OCI-LY1 (cell line): ENCODE measurements at regions not wholly inside any gene's neighbourhood (a gene's known extent, or its start where the extent isn't known, plus 50 kb on each side); places are given as distances from the start of the nearest gene placed in this dataset.

ENCODE experiments used
- EZH2 ChIP-seq: fragments of 200-600 bp; sonication (generic), shearing (Covaris generic); IDR thresholded peaks from 2 replicates; pipeline ENCODE4 v1.8.0; 2017; ENCODE audit warnings: borderline replicate concordance, mixed run types, mild to moderate bottlenecking, antibody characterized with exemption, low read length, moderate library complexity, mixed read lengths
- TF ChIP-seq, protein P1 (sequence below): fragments of 200-600 bp; sonication (generic), shearing (Covaris generic); IDR thresholded peaks from 2 replicates; pipeline ENCODE4 v1.5.1; 2017; ENCODE audit warnings: mild to moderate bottlenecking, antibody characterized with exemption, low read length, moderate library complexity, mixed read lengths

DNA sequence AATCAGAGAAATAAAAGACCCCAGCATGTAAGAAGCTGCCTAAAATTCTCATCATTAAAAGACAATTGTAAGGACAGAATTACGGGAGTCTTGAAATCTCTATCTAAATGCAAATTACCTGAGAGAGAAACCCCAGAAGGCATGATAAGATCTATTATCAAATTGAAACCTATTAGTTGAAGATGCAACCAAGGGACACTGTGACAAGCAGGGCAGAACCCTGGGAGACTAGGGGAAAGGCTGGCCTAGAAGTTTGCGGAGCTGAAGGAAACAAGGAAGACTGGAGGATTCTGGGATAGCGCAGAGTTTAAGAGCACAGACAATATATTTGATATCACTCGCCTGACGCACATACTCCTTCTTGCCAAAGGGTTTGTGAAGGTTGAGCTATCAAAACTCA lies 319.5 kb upstream of the CHAC2 start:
- TF ChIP-seq, protein P1, sequence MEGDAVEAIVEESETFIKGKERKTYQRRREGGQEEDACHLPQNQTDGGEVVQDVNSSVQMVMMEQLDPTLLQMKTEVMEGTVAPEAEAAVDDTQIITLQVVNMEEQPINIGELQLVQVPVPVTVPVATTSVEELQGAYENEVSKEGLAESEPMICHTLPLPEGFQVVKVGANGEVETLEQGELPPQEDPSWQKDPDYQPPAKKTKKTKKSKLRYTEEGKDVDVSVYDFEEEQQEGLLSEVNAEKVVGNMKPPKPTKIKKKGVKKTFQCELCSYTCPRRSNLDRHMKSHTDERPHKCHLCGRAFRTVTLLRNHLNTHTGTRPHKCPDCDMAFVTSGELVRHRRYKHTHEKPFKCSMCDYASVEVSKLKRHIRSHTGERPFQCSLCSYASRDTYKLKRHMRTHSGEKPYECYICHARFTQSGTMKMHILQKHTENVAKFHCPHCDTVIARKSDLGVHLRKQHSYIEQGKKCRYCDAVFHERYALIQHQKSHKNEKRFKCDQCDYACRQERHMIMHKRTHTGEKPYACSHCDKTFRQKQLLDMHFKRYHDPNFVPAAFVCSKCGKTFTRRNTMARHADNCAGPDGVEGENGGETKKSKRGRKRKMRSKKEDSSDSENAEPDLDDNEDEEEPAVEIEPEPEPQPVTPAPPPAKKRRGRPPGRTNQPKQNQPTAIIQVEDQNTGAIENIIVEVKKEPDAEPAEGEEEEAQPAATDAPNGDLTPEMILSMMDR = no peak
- no peak for TF ChIP-seq EZH2
